ENCODE measurements at regions not wholly inside any gene's neighbourhood (a gene's known extent, or its start where the extent isn't known, plus 50 kb on each side); places are given as distances from the start of the nearest gene placed in this dataset.

GRCh38 chr12:53803194-53803593 is 51.4 kb upstream of the CISTR start:
- H3K36me3 ChIP-seq (ENCODE audit: insufficient read depth, low read length), result no peaks in the 10 kb centered on the region
- TF ChIP-seq, protein P1, sequence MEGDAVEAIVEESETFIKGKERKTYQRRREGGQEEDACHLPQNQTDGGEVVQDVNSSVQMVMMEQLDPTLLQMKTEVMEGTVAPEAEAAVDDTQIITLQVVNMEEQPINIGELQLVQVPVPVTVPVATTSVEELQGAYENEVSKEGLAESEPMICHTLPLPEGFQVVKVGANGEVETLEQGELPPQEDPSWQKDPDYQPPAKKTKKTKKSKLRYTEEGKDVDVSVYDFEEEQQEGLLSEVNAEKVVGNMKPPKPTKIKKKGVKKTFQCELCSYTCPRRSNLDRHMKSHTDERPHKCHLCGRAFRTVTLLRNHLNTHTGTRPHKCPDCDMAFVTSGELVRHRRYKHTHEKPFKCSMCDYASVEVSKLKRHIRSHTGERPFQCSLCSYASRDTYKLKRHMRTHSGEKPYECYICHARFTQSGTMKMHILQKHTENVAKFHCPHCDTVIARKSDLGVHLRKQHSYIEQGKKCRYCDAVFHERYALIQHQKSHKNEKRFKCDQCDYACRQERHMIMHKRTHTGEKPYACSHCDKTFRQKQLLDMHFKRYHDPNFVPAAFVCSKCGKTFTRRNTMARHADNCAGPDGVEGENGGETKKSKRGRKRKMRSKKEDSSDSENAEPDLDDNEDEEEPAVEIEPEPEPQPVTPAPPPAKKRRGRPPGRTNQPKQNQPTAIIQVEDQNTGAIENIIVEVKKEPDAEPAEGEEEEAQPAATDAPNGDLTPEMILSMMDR (IDR thresholded peaks at IDR 0.05), result no peak
- Mint-ChIP-seq H3K36me3 (ENCODE audit: low read depth) (no peaks in the 10 kb centered on the region), H3K4me1 (ENCODE audit: low read depth) (no peaks in the 10 kb centered on the region), H3K27me3 (peaks cover 58% of the 10 kb centered on the region), H3K27ac (no peak overlapping the region), H3K9me3 (no peaks in the 10 kb centered on the region), H3K4me3 (no peak overlapping the region)
- intact Hi-C loops (cut with DNase I, micrococcal nuclease), result no loop called here
- no peaks in the 10 kb centered on the region for H3K9me3 ChIP-seq (ENCODE audit: control insufficient read depth in 1 of 2, insufficient read depth in 1 of 2, low read length in 2 of 2)
- no peak overlapping the region for H3K4me3 ChIP-seq (ENCODE audit: low read length)
- H3K4me1 ChIP-seq (ENCODE audit: insufficient read depth, low read length), result no peaks in the 10 kb centered on the region
- H3K27me3 ChIP-seq (ENCODE audit: control insufficient read depth in 1 of 2, insufficient read depth in 2 of 2, low read length in 2 of 2), result peaks cover 31 to 47% of the 10 kb centered on the region in 2 experiments
- ChIA-PET POLR2A (no interaction called here), CTCF (no interaction called here)
- H3K27ac ChIP-seq (ENCODE audit: low read depth in 1 of 2, low read length in 2 of 2), result no peak overlapping the region
- DNase-seq (no peak), ATAC-seq (ENCODE audit: poor library complexity) (no peak)

DNA sequence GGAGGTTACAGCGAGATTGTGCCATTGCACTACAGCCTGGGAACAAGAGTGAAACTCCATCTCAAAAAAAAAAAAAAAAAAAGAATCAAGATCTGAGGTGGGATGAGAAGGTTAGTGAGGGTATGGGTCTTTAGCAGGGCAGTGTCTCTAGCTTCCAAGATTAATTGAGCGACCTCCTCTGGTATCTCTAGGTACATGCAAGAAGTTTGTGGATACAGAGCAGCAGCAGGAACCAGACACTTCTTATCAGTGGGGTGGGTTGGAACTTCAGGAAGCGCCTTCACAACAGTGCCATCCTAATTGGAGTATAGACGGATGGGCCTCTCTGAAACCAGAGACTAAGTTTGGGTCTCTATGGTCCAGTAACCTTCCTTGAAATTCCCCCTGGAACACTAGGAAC is 51.9 kb upstream of the CISTR start:
- Mint-ChIP-seq H3K4me3 (no peak overlapping the region), H3K27me3 (peaks cover 53% of the 10 kb centered on the region), H3K4me1 (ENCODE audit: low read depth) (no peaks in the 10 kb centered on the region), H3K9me3 (no peaks in the 10 kb centered on the region), H3K36me3 (ENCODE audit: low read depth) (no peaks in the 10 kb centered on the region), H3K27ac (no peak overlapping the region)
- no peak overlapping the region for H3K27ac ChIP-seq (ENCODE audit: low read depth in 1 of 2, low read length in 2 of 2)
- DNase-seq, result no peak
- no peaks in the 10 kb centered on the region for H3K4me1 ChIP-seq (ENCODE audit: insufficient read depth, low read length)
- intact Hi-C loops (cut with DNase I, micrococcal nuclease), result no loop called here
- no peak overlapping the region for H3K4me3 ChIP-seq (ENCODE audit: low read length)
- POLR2A ChIA-PET, result no interaction called here
- peaks cover 33 to 52% of the 10 kb centered on the region in 2 experiments for H3K27me3 ChIP-seq (ENCODE audit: control insufficient read depth in 1 of 2, insufficient read depth in 2 of 2, low read length in 2 of 2)
- H3K36me3 ChIP-seq (ENCODE audit: insufficient read depth, low read length), result no peaks in the 10 kb centered on the region
- CTCF ChIA-PET, result no interaction called here
- no peaks in the 10 kb centered on the region for H3K9me3 ChIP-seq (ENCODE audit: control insufficient read depth in 1 of 2, insufficient read depth in 1 of 2, low read length in 2 of 2)
- no peak for ATAC-seq (ENCODE audit: poor library complexity)
- TF ChIP-seq, protein P1 (IDR thresholded peaks at IDR 0.05), result no peak

- Histone ChIP-seq H3K9me3 (ENCODE audit: control insufficient read depth in 1 of 2, insufficient read depth in 1 of 2, low read length in 2 of 2) (no peaks in the 10 kb centered on the region), H3K27me3 (ENCODE audit: control insufficient read depth in 1 of 2, insufficient read depth in 2 of 2, low read length in 2 of 2) (peaks cover 33 to 54% of the 10 kb centered on the region in 2 experiments), H3K27ac (ENCODE audit: low read depth in 1 of 2, low read length in 2 of 2) (no peak overlapping the region), H3K36me3 (ENCODE audit: insufficient read depth, low read length) (no peaks in the 10 kb centered on the region), H3K4me3 (ENCODE audit: low read length) (no peak overlapping the region), H3K4me1 (ENCODE audit: insufficient read depth, low read length) (no peaks in the 10 kb centered on the region)
- H3K4me3 Mint-ChIP-seq, result no peak overlapping the region
- intact Hi-C loops (cut with DNase I, micrococcal nuclease), result no loop called here
- CTCF ChIA-PET, result interaction anchor here (2.3 kb wide), 1 partner anchor 9 kb away, joined by 4 read pairs; no protein-coding TSS in a partner anchor
- H3K4me1 Mint-ChIP-seq (ENCODE audit: low read depth), result no peaks in the 10 kb centered on the region
- ATAC-seq (ENCODE audit: poor library complexity) (no peak), DNase-seq (no peak)
- H3K27ac Mint-ChIP-seq, result no peak overlapping the region
- H3K9me3 Mint-ChIP-seq, result no peaks in the 10 kb centered on the region
- TF ChIP-seq, protein P1 (IDR thresholded peaks at IDR 0.05), result no peak
- POLR2A ChIA-PET, result no interaction called here
- no peaks in the 10 kb centered on the region for H3K36me3 Mint-ChIP-seq (ENCODE audit: low read depth)
- H3K27me3 Mint-ChIP-seq, result peaks cover 46% of the 10 kb centered on the region
Measured at GRCh38 chr12:53804429-53804828, 52.6 kb upstream of the CISTR start.
